ENCODE measurements at regions not wholly inside any gene's neighbourhood (a gene's known extent, or its start where the extent isn't known, plus 50 kb on each side); places are given as distances from the start of the nearest gene placed in this dataset.

DNA sequence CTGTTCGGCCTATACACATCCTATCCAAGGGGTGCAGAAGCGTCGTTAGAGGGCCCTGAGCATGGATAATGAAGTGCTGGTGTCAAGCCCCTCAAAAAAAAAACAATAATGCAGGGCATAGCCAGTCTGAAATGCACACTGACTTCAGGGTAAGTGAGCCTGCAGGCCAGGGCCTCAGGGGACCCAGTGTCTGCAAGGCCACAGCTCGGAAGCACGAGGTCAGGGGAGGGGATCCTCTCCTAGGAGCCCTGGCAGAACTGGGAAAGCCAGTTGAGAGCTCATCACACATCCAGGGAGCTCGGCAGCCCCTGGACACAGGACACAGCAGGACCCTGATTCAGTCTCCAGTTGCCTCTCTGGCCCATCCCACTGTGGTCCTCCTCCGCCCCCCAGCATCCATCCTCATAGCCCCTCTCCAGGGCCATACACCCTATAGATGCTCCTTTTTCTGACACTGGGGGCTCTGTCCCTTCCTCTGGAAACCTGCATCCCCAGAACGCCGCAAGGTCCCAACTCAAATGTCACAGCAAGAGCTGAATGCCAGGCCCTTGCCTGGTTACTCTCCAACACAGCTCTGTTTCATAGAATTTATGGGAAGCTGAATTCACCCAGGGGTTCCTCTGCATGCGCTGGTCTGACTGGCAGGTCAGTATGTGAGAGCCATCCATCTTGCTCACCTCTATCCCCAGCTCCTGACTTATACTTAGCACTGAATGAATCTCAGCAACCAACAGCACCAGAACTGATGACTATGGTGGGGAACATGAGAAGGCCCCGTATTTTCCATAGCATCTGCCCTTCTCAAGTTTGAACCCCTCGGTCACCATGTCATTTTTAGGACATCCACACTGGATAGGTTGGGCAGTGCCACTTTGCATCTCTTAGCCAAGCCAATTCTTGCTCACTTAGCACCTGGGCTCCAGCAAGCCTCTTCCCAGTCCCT is 717.0 kb upstream of the IGFBP3 start:
- intact Hi-C loops (cut with micrococcal nuclease) = no loop called here
- Mint-ChIP-seq H3K4me3 (no peak overlapping the region), H3K9me3 (peaks cover 6% of the 10 kb centered on the region), H3K27ac (no peak overlapping the region), H3K27me3 (no peaks in the 10 kb centered on the region), H3K4me1 (ENCODE audit: low read depth) (no peaks in the 10 kb centered on the region), H3K36me3 (ENCODE audit: low read depth) (no peaks in the 10 kb centered on the region)

DNA sequence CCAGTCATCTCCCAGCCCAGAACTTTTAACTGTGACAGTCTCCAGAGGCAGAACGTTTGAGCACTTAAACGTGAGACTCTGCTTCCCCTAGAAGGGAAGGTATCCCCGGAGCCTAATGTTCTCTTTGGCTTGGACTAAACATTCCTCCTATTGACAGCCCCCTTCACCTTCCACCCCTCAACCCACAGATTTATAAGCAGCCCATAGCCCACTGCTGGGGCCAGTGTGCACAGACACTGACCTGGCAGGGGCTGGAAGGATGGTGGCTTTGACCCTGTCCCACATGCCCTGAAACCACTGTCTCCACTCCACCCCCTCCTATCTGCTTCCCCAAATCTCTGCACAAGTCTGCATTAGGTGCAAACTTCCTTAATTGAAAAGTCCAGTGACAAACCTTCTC is 715.0 kb upstream of the IGFBP3 start:
- no peak overlapping the region for H3K4me3 Mint-ChIP-seq
- H3K9me3 Mint-ChIP-seq = peaks cover 6% of the 10 kb centered on the region
- H3K4me1 Mint-ChIP-seq (ENCODE audit: low read depth) = no peaks in the 10 kb centered on the region
- no peaks in the 10 kb centered on the region for H3K36me3 Mint-ChIP-seq (ENCODE audit: low read depth)
- intact Hi-C loops (cut with micrococcal nuclease) = no loop called here
- no peaks in the 10 kb centered on the region for H3K27me3 Mint-ChIP-seq
- H3K27ac Mint-ChIP-seq = no peak overlapping the region

DNA sequence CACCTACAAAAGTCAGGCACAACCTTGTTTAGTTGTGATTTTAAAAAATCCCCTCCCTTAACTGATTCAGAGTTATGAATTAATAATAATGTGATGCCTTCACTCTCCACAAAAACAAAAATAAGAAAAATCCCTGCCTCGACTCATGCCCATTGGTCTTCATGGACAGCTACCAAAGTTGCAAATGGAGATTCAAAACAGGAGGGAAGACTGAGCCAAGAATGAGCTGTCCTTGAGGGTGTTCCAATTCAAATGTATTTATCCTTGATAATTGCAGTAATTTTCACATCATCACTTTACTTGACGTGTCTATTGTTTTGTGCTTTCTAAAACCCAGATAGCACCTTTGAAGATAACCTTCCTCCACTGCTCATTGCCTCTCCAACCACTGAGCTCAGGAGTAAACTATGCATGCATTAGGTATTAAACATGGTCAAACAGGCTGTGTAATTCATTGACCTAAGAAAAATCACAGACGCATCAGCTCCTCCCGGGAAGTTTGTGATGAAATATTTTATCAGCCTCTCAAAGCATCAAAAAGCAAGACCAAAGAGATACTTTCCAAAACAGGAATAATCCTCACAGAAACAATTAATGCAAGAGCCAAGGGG is 712.7 kb upstream of the IGFBP3 start:
- H3K27ac Mint-ChIP-seq = no peak overlapping the region
- no peaks in the 10 kb centered on the region for H3K4me1 Mint-ChIP-seq (ENCODE audit: low read depth)
- intact Hi-C loops (cut with micrococcal nuclease) = no loop called here
- no peaks in the 10 kb centered on the region for H3K9me3 Mint-ChIP-seq
- H3K36me3 Mint-ChIP-seq (ENCODE audit: low read depth) = no peaks in the 10 kb centered on the region
- H3K4me3 Mint-ChIP-seq = no peak overlapping the region
- H3K27me3 Mint-ChIP-seq = no peaks in the 10 kb centered on the region

DNA sequence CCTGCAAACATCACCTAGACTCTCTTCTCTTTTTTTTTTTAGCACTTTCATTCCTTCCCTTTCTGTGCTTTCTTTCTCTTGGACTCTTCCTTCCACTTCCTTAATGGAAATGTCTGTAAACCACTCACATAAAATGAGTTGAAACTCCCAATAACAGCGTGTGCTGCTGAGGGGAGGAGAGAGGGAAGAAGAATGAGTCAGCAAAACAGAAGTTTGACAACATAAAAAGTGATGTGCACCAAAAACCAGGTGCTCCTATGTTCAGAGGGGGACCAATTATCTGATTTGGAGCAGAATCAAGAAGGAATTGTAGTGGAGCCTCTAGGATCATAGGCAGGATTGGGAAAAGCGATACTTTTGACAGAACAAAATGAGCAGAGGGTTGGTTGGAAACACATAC is 712.1 kb upstream of the IGFBP3 start:
- H3K27me3 Mint-ChIP-seq = no peaks in the 10 kb centered on the region
- H3K4me1 Mint-ChIP-seq (ENCODE audit: low read depth) = no peaks in the 10 kb centered on the region
- H3K36me3 Mint-ChIP-seq (ENCODE audit: low read depth) = no peaks in the 10 kb centered on the region
- no peaks in the 10 kb centered on the region for H3K9me3 Mint-ChIP-seq
- H3K27ac Mint-ChIP-seq = no peak overlapping the region
- intact Hi-C loops (cut with micrococcal nuclease) = no loop called here
- no peak overlapping the region for H3K4me3 Mint-ChIP-seq

- no peak overlapping the region for H3K4me3 Mint-ChIP-seq
- H3K27ac Mint-ChIP-seq = no peak overlapping the region
- H3K36me3 Mint-ChIP-seq (ENCODE audit: low read depth) = no peaks in the 10 kb centered on the region
- H3K9me3 Mint-ChIP-seq = peaks cover 19% of the 10 kb centered on the region
- intact Hi-C loops (cut with micrococcal nuclease) = no loop called here
- H3K27me3 Mint-ChIP-seq = no peaks in the 10 kb centered on the region
- no peaks in the 10 kb centered on the region for H3K4me1 Mint-ChIP-seq (ENCODE audit: low read depth)
These were observed 709.0 kb upstream of the IGFBP3 start for GRCh38 chr7:46630031-46630430.

DNA sequence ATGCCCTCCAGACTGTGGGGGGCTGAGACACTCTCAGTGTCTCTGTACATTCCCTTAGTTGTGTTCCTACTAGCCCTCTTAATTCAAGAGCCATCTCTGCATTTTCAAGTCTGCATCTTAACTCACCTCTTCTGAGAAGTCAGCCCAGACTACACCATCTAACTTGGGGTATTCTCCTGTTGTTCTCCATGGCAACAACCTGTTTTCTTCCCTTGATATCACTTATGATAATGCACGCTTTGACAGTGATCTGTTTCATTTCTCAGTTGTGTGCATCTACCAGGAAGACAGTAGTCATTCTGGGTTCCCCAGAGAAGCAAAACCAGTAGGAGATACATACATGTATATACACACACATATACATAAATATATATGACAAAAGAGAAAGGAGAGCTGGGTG is 707.3 kb upstream of the IGFBP3 start:
- Mint-ChIP-seq H3K4me3 (no peak overlapping the region), H3K27ac (no peak overlapping the region), H3K9me3 (peaks cover 25% of the 10 kb centered on the region), H3K4me1 (ENCODE audit: low read depth) (no peaks in the 10 kb centered on the region), H3K27me3 (no peaks in the 10 kb centered on the region), H3K36me3 (ENCODE audit: low read depth) (no peaks in the 10 kb centered on the region)
- intact Hi-C loops (cut with micrococcal nuclease) = no loop called here

- intact Hi-C loops (cut with micrococcal nuclease) = no loop called here
- Mint-ChIP-seq H3K27ac (no peak overlapping the region), H3K36me3 (ENCODE audit: low read depth) (no peaks in the 10 kb centered on the region)
These were observed 705.7 kb upstream of the IGFBP3 start for GRCh38 chr7:46626691-46627310.

GRCh38 chr7:46626261-46626660 is 705.2 kb upstream of the IGFBP3 start:
- no peaks in the 10 kb centered on the region for H3K36me3 Mint-ChIP-seq (ENCODE audit: low read depth)
- no peaks in the 10 kb centered on the region for H3K27me3 Mint-ChIP-seq
- no peak overlapping the region for H3K27ac Mint-ChIP-seq
- intact Hi-C loops (cut with micrococcal nuclease) = no loop called here
- H3K4me3 Mint-ChIP-seq = no peak overlapping the region
- no peaks in the 10 kb centered on the region for H3K4me1 Mint-ChIP-seq (ENCODE audit: low read depth)
- H3K9me3 Mint-ChIP-seq = peaks cover 25% of the 10 kb centered on the region

More at GRCh38 chr7:46626691-46627310, 705.7 kb upstream of the IGFBP3 start:
- Mint-ChIP-seq H3K4me1 (ENCODE audit: low read depth) (no peaks in the 10 kb centered on the region), H3K9me3 (peaks cover 25% of the 10 kb centered on the region), H3K27me3 (no peaks in the 10 kb centered on the region), H3K4me3 (no peak overlapping the region)

GRCh38 chr7:46625032-46625431 is 704.0 kb upstream of the IGFBP3 start:
- peaks cover 25% of the 10 kb centered on the region for H3K9me3 Mint-ChIP-seq
- intact Hi-C loops (cut with micrococcal nuclease) = no loop called here

GRCh38 chr7:46622251-46622650 is 701.2 kb upstream of the IGFBP3 start:
- H3K27me3 Mint-ChIP-seq = no peaks in the 10 kb centered on the region
- H3K36me3 Mint-ChIP-seq (ENCODE audit: low read depth) = no peaks in the 10 kb centered on the region
- H3K27ac Mint-ChIP-seq = no peak overlapping the region
- H3K4me3 Mint-ChIP-seq = no peak overlapping the region
- intact Hi-C loops (cut with micrococcal nuclease) = no loop called here
- H3K4me1 Mint-ChIP-seq (ENCODE audit: low read depth) = no peaks in the 10 kb centered on the region
- peaks cover 21% of the 10 kb centered on the region for H3K9me3 Mint-ChIP-seq

More at GRCh38 chr7:46625032-46625431, 704.0 kb upstream of the IGFBP3 start:
- H3K27me3 Mint-ChIP-seq = no peaks in the 10 kb centered on the region
- H3K4me3 Mint-ChIP-seq = no peak overlapping the region
- H3K27ac Mint-ChIP-seq = no peak overlapping the region
- no peaks in the 10 kb centered on the region for H3K36me3 Mint-ChIP-seq (ENCODE audit: low read depth)
- H3K4me1 Mint-ChIP-seq (ENCODE audit: low read depth) = no peaks in the 10 kb centered on the region

GRCh38 chr7:46619723-46620310 is 698.7 kb upstream of the IGFBP3 start:
- no peak overlapping the region for H3K27ac Mint-ChIP-seq
- H3K36me3 Mint-ChIP-seq (ENCODE audit: low read depth) = no peaks in the 10 kb centered on the region
- no peak overlapping the region for H3K4me3 Mint-ChIP-seq
- no peaks in the 10 kb centered on the region for H3K27me3 Mint-ChIP-seq
- intact Hi-C loops (cut with micrococcal nuclease) = no loop called here
- peaks cover 5% of the 10 kb centered on the region for H3K9me3 Mint-ChIP-seq
- H3K4me1 Mint-ChIP-seq (ENCODE audit: low read depth) = no peaks in the 10 kb centered on the region

DNA sequence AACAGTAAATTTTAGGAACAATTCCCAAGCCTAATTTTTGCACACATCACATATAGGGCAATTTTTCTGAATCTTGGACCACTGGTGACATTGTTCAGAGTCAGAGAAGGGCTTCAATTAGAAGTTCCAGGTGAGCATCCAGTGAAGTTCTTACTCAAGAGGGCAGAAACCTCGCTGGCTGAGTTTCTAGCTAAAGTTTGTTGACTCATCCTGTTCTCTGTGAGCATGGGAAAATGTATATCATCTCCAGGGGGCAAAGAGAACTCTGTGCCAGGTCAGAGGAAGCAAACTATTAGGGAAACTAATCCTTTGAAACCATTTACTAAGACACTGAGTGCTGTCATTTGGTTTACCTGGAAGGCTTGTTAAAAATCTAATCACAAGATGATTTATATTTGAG is 695.6 kb upstream of the IGFBP3 start:
- no peaks in the 10 kb centered on the region for H3K36me3 Mint-ChIP-seq (ENCODE audit: low read depth)
- H3K4me3 Mint-ChIP-seq = no peak overlapping the region
- peaks cover 12% of the 10 kb centered on the region for H3K9me3 Mint-ChIP-seq
- intact Hi-C loops (cut with micrococcal nuclease) = no loop called here
- no peak overlapping the region for H3K27ac Mint-ChIP-seq
- no peaks in the 10 kb centered on the region for H3K4me1 Mint-ChIP-seq (ENCODE audit: low read depth)
- no peaks in the 10 kb centered on the region for H3K27me3 Mint-ChIP-seq

DNA sequence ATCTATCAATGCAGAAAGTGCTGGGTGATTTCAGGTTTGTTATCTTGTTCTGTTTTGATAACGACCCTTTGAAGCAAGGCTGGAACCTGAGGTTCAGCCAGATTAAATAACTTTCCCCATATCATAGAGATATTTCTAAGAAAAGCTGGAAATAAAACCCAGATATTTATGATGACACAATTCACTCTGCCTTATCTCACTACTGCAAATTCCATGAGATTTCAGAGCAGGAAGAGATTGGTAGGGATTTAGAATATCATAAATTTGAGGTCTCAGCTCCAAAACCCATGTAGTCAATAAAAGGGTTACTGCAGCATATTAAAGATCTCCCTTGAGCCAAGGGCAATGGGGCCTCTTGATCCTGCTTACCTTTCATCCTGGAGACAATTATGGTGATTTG is 692.5 kb upstream of the IGFBP3 start:
- H3K27ac Mint-ChIP-seq = no peak overlapping the region
- no peaks in the 10 kb centered on the region for H3K36me3 Mint-ChIP-seq (ENCODE audit: low read depth)
- H3K27me3 Mint-ChIP-seq = no peaks in the 10 kb centered on the region
- H3K9me3 Mint-ChIP-seq = peaks cover 12% of the 10 kb centered on the region
- no peaks in the 10 kb centered on the region for H3K4me1 Mint-ChIP-seq (ENCODE audit: low read depth)
- intact Hi-C loops (cut with micrococcal nuclease) = no loop called here
- no peak overlapping the region for H3K4me3 Mint-ChIP-seq

GRCh38 chr7:46613116-46613515 is 692.0 kb upstream of the IGFBP3 start:
- no peaks in the 10 kb centered on the region for H3K4me1 Mint-ChIP-seq (ENCODE audit: low read depth)
- no peaks in the 10 kb centered on the region for H3K27me3 Mint-ChIP-seq
- H3K36me3 Mint-ChIP-seq (ENCODE audit: low read depth) = no peaks in the 10 kb centered on the region
- peaks cover 12% of the 10 kb centered on the region for H3K9me3 Mint-ChIP-seq
- intact Hi-C loops (cut with micrococcal nuclease) = no loop called here
- H3K4me3 Mint-ChIP-seq = no peak overlapping the region
- H3K27ac Mint-ChIP-seq = no peak overlapping the region
